ENCODE measurements at regions not wholly inside any gene's neighbourhood (a gene's known extent, or its start where the extent isn't known, plus 50 kb on each side); places are given as distances from the start of the nearest gene placed in this dataset.

- TF ChIP-seq REST (IDR thresholded peaks at IDR 0.05; ENCODE audit: low read depth) (no peak), EP300 (IDR thresholded peaks at IDR 0.05; ENCODE audit: borderline replicate concordance) (no peak), CEBPB (IDR thresholded peaks at IDR 0.05) (no peak), EGR1 (IDR thresholded peaks at IDR 0.05) (no peak), USF1 (IDR thresholded peaks at IDR 0.05) (no peak), TAF1 (IDR thresholded peaks at IDR 0.05; ENCODE audit: low read depth) (no peak), RAD21 (IDR thresholded peaks at IDR 0.05; ENCODE audit: low read depth) (no peak), NFIC (IDR thresholded peaks at IDR 0.05) (no peak), YY1 (IDR thresholded peaks at IDR 0.05; ENCODE audit: low read depth) (no peak), ZBTB7A (IDR thresholded peaks at IDR 0.05; ENCODE audit: low read depth) (no peak)
Measured at GRCh38 chr2:7444626-7445025, 527.4 kb downstream of the RNF144A start.
